ENCODE measurements at regions not wholly inside any gene's neighbourhood (a gene's known extent, or its start where the extent isn't known, plus 50 kb on each side); places are given as distances from the start of the nearest gene placed in this dataset.

DNA sequence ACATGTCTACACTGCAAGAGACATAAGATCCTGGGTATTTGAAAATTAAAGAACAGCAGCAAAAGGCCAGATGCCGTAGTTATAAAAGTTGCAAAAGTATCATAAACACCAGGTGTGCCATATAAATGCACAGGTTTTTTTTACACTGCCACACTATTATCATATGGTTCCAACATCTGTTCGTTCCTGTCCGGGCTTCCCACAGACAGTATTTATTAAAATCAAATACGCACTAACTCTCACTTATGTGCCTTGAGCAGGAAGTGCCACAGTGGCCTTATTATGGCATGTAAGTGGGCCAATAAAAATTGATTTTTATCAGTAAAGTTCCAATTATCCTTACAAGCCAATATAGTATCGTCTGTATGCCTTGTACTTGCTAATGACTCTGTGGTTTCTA lies 873.2 kb downstream of the RPA4 start:
- Histone ChIP-seq H3K4me1 (no peaks in the 10 kb centered on the region), H3K4me2 (no peak overlapping the region), H3K9ac (no peak overlapping the region), H3K27ac (no peak overlapping the region), H3K4me3 (no peak overlapping the region), H3K27me3 (peaks cover 86% of the 10 kb centered on the region), H3K36me3 (no peaks in the 10 kb centered on the region), H4K20me1 (no peaks in the 10 kb centered on the region), H3K9me3 (no peaks in the 10 kb centered on the region)
- TF ChIP-seq Cebpa-rat (IDR thresholded peaks at IDR 0.05), result no peak

DNA sequence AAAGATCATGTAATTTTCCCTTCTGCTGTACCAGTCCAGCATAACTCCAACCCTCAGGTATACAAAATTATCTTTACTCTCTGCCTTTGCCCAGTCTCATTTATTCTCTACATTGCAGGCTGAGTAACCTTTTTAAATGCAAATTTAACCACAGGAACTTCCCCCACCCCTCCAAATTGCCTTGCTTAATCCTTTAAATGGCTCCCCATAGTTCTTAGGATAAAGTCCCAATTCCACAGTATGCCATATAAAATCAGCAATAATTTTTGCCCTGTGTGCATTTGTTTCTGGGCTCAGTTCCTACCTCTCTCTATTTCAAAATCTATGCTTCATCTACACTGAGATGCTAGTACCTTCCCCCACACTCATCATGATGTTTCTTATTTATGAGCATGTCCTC lies 879.7 kb downstream of the RPA4 start:
- Histone ChIP-seq H3K36me3 (no peaks in the 10 kb centered on the region), H3K4me2 (no peak overlapping the region), H3K9ac (no peak overlapping the region), H3K27me3 (peaks cover 95% of the 10 kb centered on the region), H4K20me1 (no peaks in the 10 kb centered on the region; the same call in 1 of the 2 replicates), H3K9me3 (no peaks in the 10 kb centered on the region), H3K27ac (no peak overlapping the region), H3K4me1 (no peaks in the 10 kb centered on the region), H3K4me3 (no peak overlapping the region)
- no peak for TF ChIP-seq Cebpa-rat (IDR thresholded peaks at IDR 0.05)

DNA sequence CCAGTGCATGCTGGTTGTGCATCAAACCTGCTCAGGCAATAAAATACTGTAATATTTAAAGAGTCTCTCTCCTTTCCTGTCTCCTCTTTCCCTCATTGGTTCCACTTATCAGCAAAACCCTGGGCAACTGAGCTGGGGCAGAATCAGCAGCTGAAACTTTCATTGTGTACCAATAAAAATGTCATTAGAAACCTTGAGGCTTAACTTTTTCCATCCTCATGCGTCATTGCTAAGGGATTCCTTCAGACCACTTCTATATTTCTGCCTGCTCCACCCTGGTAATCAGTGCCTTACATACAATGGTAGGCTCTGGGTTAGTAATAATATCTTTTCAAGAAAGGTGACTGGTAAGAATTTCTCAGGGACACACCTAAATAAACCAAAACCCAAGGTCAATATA lies 880.3 kb downstream of the RPA4 start:
- Histone ChIP-seq H3K27me3 (peaks cover 95% of the 10 kb centered on the region), H3K36me3 (no peaks in the 10 kb centered on the region), H3K4me2 (no peak overlapping the region), H3K4me3 (no peak overlapping the region), H3K4me1 (no peaks in the 10 kb centered on the region), H4K20me1 (no peaks in the 10 kb centered on the region; the same call in 1 of the 2 replicates), H3K27ac (no peak overlapping the region), H3K9ac (no peak overlapping the region), H3K9me3 (no peaks in the 10 kb centered on the region)
- no peak for TF ChIP-seq Cebpa-rat (IDR thresholded peaks at IDR 0.05)

DNA sequence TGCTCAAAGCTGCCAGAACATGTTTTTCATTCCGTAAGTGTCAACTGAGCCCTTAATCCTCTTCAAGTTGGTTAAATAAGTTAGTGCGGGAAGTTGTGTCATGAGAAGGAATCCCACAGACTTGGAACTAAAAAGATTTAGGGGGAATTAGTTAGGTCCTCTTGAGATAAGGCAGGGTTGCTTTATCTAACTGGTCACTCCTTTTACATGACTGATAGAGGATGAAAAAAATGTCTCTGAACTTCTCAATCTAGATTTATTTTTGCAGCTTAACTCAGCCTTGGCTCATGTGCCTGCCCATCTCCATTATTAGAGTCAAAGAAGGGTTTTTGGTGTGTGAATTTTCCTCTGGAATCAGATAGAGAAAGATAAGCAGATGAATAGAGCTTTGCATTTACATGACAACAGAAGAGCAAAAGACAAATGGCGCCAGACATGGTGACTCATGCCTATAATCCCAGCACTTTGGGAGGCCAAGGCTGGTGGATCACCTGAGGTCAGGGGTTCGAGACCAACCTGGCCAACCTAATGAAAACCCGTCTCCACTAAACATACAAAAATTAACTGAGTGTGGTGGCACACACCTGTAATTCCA lies 882.9 kb downstream of the RPA4 start:
- no peak overlapping the region for H3K27ac ChIP-seq
- no peak overlapping the region for H3K4me2 ChIP-seq
- H3K27me3 ChIP-seq, result peaks cover 98% of the 10 kb centered on the region
- H3K4me3 ChIP-seq, result no peak overlapping the region
- no peaks in the 10 kb centered on the region for H3K4me1 ChIP-seq
- TF ChIP-seq Cebpa-rat (IDR thresholded peaks at IDR 0.05), result no peak
- no peaks in the 10 kb centered on the region for H3K9me3 ChIP-seq
- no peaks in the 10 kb centered on the region; the same call in 1 of the 2 replicates for H4K20me1 ChIP-seq
- no peaks in the 10 kb centered on the region for H3K36me3 ChIP-seq
- no peak overlapping the region for H3K9ac ChIP-seq

DNA sequence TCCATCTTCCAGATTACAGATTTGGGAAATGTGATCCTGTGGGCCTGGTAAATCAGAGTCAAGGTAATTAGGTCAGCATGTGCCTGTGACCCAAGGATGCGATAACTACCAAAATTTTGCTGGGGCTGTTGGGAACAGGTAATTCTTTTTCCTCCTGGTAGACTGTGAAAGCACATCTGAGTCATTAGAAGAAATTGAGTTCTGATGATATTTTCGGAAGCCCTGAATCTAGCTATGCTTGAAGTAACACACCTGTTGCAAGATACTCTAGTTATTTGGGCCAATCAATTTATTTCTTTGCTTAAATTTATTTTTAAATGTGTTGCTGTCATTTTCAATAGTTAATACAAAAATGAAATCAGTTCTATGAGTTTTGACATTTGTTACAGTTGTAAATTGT lies 903.6 kb downstream of the RPA4 start:
- H3K9ac ChIP-seq, result no peak overlapping the region
- H3K4me2 ChIP-seq, result no peak overlapping the region
- no peak for TF ChIP-seq Cebpa-rat (IDR thresholded peaks at IDR 0.05)
- H3K36me3 ChIP-seq, result no peaks in the 10 kb centered on the region
- H4K20me1 ChIP-seq, result no peaks in the 10 kb centered on the region
- no peaks in the 10 kb centered on the region for H3K9me3 ChIP-seq
- H3K27ac ChIP-seq, result no peak overlapping the region
- H3K27me3 ChIP-seq, result peaks cover 44% of the 10 kb centered on the region
- H3K4me1 ChIP-seq, result 0 out of 2 replicates have a peak, but pooled peaks cover 5% of the 10 kb centered on the region
- H3K4me3 ChIP-seq, result no peak overlapping the region

DNA sequence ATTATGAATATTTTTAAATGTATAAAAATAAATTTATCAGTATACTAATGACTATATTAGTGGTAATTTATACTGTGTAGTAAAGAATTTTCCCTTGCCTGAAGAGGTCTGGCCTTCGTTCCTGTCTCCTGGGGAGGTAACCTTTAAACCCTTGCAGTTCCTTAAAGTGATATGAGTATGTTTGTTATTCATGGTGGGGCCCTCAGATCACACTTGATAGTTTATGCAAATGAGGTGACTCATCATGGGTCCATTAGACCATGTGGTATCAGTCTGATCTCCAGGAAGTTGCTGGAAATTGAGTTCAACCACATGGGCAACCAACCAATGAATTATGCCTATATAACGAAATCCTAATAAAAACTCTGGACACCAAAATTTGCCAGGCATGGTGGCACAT lies 904.1 kb downstream of the RPA4 start:
- H3K4me1 ChIP-seq, result 0 out of 2 replicates have a peak, but pooled peaks cover 5% of the 10 kb centered on the region
- H3K9ac ChIP-seq, result no peak overlapping the region
- no peak for TF ChIP-seq Cebpa-rat (IDR thresholded peaks at IDR 0.05)
- no peaks in the 10 kb centered on the region for H4K20me1 ChIP-seq
- H3K4me3 ChIP-seq, result no peak overlapping the region
- no peak overlapping the region for H3K4me2 ChIP-seq
- no peak overlapping the region for H3K27ac ChIP-seq
- peaks cover 38% of the 10 kb centered on the region for H3K27me3 ChIP-seq
- H3K36me3 ChIP-seq, result no peaks in the 10 kb centered on the region
- no peaks in the 10 kb centered on the region for H3K9me3 ChIP-seq

DNA sequence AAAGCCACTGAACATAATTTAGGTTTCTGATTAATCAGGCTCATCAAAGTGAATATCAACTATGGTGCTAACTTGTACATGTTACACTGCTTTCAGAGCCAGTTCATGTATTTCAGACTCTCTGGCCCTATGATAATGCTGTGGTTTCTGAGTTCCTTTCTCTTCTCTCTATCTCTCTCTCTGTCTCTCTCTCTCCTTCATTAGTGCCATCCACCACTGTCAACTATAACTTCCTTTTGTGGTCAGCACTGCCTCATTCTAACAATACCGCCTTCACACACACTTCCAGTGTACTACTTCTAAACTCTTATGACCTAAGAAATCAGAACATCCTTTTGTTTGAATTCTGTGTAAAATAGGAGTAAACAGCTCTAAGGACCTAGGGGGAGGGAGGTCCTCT lies 907.1 kb downstream of the RPA4 start:
- Histone ChIP-seq H3K9me3 (no peaks in the 10 kb centered on the region), H3K36me3 (no peaks in the 10 kb centered on the region), H3K9ac (no peak overlapping the region), H3K27ac (no peak overlapping the region), H4K20me1 (no peaks in the 10 kb centered on the region), H3K4me3 (no peak overlapping the region), H3K4me1 (0 out of 2 replicates have a peak, but pooled peaks cover 5% of the 10 kb centered on the region), H3K4me2 (no peak overlapping the region), H3K27me3 (peaks cover 44% of the 10 kb centered on the region; the same call in 1 of the 2 replicates)
- no peak for TF ChIP-seq Cebpa-rat (IDR thresholded peaks at IDR 0.05)

DNA sequence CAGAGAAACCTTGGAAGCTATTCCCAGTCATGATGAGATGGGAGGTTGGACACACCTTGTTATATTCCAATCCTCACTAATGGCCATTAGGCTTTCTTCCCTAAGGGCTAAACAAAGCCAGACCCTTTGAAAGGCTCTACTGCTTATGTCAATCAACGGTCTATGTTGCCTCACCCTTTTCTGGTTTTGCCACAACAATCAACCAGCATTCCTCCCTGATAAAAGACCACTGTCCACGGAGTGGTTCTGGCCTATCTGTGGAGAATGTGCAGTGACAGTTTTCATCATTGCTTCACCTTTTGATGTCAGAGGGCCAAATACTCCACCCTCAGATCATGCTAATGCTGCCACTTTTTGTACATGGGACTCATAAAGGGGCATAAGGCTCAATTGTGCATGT lies 913.4 kb downstream of the RPA4 start:
- H3K9me3 ChIP-seq, result no peaks in the 10 kb centered on the region

DNA sequence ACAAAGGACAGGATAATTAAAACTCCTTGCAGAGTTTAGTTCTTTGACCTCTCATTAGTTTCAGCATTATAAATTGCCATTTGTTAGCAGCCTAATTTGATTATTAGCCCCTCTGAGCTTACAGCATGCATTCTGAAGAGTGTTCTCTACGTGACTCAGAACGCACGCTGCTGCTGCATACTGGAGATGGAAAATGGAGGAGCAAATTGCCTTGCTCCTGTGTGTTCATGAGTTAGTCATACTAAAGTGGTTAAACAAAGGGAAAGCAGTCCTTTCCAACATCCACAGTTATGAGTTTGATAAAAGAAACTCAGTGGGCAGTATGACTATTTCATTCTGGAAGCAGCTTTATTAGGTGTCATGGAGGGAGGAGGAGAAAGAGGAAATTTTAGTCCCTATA lies 922.5 kb downstream of the RPA4 start:
- Histone ChIP-seq H3K27me3 (peaks cover 46% of the 10 kb centered on the region), H3K9ac (no peak overlapping the region), H3K4me2 (no peak overlapping the region), H3K36me3 (no peaks in the 10 kb centered on the region), H3K4me1 (no peaks in the 10 kb centered on the region), H3K9me3 (no peaks in the 10 kb centered on the region), H4K20me1 (no peaks in the 10 kb centered on the region), H3K27ac (no peak overlapping the region), H3K4me3 (no peak overlapping the region)
- no peak for TF ChIP-seq Cebpa-rat (IDR thresholded peaks at IDR 0.05)

More for the DNA sequence above, 913.4 kb downstream of the RPA4 start:
- Histone ChIP-seq H3K9ac (no peak overlapping the region), H3K4me3 (no peak overlapping the region), H3K27me3 (peaks cover 48% of the 10 kb centered on the region), H4K20me1 (no peaks in the 10 kb centered on the region), H3K27ac (no peak overlapping the region), H3K4me1 (no peaks in the 10 kb centered on the region), H3K36me3 (no peaks in the 10 kb centered on the region), H3K4me2 (no peak overlapping the region)
- TF ChIP-seq Cebpa-rat (IDR thresholded peaks at IDR 0.05), result no peak

DNA sequence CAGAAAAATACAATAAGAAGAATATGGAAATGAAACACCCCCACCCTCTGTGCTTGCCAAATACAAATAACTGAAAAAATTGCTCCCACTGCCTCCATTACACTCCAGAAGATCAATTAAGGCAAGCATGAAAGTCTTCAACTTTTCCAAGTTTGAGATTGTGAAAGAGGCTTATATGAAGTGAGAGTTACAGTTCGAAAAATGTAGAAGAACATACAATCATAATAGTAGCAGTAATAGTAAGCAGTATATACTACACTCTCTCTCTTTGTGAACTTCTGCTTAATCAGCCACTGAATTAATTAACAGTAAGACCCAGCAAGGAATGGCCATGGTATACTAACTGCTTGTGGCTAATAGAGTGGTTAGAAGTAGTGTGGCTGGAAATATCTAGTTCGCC lies 923.2 kb downstream of the RPA4 start:
- Histone ChIP-seq H3K9me3 (no peaks in the 10 kb centered on the region), H4K20me1 (no peaks in the 10 kb centered on the region), H3K27ac (no peak overlapping the region), H3K4me3 (no peak overlapping the region), H3K36me3 (no peaks in the 10 kb centered on the region), H3K9ac (no peak overlapping the region), H3K27me3 (peaks cover 47% of the 10 kb centered on the region), H3K4me2 (no peak overlapping the region), H3K4me1 (no peaks in the 10 kb centered on the region)
- TF ChIP-seq Cebpa-rat (IDR thresholded peaks at IDR 0.05), result no peak

DNA sequence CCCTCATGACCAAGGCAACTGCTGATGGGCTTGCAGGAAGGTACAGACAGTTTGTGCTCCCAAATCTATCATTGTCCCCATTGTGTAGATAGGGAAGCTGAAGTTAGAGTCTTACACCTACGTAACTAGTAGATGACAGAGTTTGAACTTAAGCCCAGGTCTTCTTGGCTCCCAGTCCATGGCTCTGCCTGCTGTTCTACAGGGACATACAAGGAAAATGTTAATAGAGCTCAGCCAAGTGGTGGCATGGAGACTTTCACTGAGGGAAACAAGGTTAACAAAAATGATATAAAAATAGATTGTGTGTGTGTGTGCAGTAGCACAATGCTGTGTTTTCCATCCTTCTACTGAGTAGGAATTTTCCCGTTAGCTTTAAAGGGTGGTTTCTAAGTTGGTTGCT lies 936.5 kb downstream of the RPA4 start:
- H4K20me1 ChIP-seq, result no peaks in the 10 kb centered on the region
- no peak for TF ChIP-seq Cebpa-rat (IDR thresholded peaks at IDR 0.05)
- H3K4me2 ChIP-seq, result no peak overlapping the region
- H3K9ac ChIP-seq, result no peak overlapping the region
- H3K9me3 ChIP-seq, result no peaks in the 10 kb centered on the region
- H3K4me1 ChIP-seq, result no peaks in the 10 kb centered on the region
- H3K27ac ChIP-seq, result no peak overlapping the region
- H3K27me3 ChIP-seq, result peaks cover 94% of the 10 kb centered on the region
- H3K4me3 ChIP-seq, result no peak overlapping the region
- H3K36me3 ChIP-seq, result no peaks in the 10 kb centered on the region

Measured in BLaER1 (cell line).